LoVo (cell line): ENCODE measurements at regions not wholly inside any gene's neighbourhood (a gene's known extent, or its start where the extent isn't known, plus 50 kb on each side); places are given as distances from the start of the nearest gene placed in this dataset.
"Not testable (repeated sequence)": the region's sequence is repeated elsewhere in the genome, so short reads cannot be mapped to it uniquely, and the experiment has no call there.

ENCODE experiments used
- DNase-seq: peaks from one replicate; pipeline ENCODE4 v3.0.0-alpha.2; 2016; ENCODE audit warnings: low spot score

DNA sequence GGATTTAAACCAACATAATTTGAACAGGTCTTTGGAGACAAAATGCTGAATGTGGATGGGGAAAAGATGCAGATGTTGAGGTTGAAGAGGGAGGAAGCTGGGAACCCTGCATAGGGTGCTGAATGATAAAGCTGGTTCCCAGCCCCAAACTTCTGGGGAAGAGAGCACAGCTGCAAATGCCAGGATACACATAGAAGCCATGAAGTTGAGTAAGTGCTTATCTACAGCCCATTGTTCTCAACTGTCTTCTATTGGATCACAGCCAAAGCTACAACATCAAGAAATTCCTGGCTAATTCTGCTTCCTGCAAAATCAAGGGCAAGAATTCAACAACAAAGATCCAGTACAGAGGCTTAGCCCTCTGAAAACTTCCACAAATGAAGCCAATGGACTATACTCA, 779.8 kb downstream of the PRIM2 start:
- not testable (repeated sequence) for DNase-seq

DNA sequence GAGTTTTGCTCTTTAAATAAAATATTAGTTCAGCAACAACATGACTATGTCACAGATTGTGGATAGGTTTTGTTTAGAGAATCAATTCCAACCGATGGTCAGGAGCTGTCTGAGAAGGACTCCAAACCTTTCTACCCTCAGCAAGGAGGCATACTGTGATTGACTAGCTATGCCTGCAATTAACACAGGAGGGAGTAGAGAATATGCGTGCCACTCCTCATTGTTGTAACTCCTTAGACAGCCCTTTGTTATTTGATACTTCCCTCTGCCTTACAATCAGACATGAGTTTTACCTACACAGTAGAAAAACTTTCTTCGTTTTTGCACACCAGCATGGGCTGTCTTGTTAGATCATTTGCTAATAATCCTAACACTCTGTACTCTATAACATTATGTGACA, 796.5 kb downstream of the PRIM2 start:
- no peak for DNase-seq

DNA sequence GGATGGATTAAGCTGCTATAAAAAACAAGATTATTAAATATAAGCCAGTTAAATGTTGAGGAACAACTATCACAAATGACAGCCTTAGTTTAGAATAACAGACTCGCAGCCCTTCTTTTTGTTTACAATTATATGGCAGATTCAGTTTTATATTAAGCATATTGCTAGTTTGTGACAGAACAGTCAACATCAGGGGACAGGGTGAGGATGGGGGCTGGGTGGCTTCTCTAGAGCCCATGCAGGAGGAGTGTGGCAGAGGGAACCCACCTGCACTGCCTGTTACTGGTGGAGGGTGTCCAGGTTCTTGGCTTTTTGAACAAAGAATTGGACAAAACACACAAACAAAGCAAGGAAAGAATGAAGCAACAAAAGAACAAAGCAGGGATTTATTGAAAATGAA, 799.7 kb downstream of the PRIM2 start:
- not testable (repeated sequence) for DNase-seq

DNA sequence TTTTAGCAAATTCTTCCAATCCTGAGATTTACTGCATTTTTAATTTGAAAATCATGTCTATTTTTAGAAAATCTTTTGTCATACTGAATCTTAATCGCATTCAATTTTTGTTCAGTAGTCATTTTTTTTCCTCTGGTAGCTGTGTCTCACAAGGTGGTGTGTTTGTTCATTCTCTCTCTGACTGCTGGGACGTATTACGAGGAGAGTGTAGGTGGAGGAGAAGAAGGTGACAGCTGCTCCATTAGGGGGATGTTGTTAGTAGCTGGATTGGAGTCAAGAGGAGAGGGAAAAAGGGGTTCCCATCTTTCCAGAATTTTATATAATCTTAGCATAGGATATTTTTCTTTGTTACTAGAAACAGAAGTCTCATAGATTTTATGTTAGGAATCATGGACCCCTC, 804.2 kb downstream of the PRIM2 start:
- not testable (repeated sequence) for DNase-seq

DNA sequence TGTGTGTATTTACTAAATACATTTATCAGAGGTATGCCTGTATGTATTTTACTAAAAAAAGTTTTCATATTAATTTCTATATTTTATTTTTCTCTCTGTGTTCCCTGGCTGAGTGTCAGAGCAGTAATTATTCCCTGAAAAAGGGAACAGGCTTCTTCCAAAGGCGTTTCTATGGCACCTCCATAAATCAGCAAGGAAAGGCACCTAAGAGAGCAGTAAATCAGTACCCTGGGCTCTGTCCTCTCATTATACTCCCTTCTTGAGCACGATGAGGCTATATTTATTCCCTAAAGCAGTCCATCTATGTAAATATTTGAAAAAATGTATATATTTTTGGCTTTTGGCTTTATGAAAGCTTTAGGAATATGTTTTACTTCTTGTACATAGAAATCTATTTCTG, 806.3 kb downstream of the PRIM2 start:
- DNase-seq = not testable (repeated sequence)

DNA sequence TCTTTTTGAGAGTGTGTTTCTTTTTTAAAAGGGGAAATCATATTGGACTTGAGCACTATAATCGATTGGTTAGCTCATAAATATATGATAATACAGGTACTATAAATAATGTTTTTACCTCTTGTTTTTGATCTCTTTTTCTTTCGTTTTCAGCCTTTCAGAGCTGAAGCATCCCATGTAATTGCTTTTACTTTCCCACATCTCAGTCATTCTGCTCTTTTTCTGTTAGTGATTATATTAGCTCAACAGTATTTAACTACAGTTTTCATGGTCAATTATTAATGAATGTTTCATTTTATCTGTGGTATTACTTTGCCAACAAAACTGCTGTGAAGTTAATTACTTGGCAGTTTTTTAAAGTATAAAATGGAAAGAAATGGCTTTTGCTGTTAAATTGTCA, 811.1 kb downstream of the PRIM2 start:
- not testable (repeated sequence) for DNase-seq

DNA sequence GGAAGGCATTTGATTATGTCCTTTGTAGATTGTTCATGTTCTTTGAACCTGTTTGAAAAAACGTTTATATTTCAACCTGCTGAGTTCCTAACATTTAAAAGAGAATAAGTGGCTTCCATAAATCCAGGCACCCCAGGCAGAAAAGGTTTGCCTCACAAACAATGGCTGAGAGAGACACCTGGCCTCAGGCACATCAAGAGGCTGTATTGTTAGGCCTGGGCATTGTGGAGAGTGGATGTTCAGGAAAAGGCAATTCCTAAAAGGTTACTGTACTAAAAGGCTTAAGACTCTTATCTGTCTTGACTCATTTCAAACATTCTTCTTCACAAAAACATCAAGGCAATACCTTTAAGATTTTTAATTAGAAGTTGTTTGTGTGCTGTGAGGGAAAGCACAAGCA, 811.7 kb downstream of the PRIM2 start:
- not testable (repeated sequence) for DNase-seq

DNA sequence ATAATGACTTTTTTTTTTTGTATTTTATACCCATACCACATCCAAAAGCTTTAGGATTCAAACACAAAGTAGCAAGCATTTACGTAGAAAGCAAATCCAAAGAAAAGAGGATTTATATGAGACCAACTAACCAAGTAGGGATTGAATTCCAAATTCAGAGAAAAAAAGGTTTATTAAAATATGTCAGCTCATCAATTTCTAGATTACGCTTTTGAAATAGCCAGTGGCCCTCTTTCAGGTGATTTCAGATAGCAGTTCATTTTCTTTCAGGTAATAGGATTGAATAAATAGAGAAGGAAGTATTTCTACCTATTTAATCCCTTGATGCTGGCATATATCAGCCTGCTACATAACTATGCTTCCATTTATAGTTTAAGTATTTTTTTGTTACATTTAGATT, 822.3 kb downstream of the PRIM2 start:
- not testable (repeated sequence) for DNase-seq

DNA sequence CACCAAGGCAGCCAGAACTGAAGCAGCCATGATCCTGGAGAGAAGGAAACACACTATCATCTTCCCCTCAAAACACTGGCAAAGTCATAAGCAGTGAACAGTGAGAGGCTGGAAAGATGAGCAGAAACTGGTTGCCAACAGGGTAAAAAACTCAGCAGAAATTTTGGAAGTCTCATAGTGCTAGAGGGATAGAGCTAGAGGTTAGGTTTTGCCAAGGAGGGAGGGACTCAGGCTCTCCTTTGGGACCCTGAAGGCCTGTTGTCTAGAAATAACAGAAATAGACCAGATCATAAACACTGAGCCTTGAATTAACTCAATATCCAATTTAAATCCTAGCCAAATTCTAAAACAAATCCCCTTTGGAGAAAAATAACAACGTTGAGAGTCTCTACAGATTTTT, 853.6 kb downstream of the PRIM2 start:
- DNase-seq = not testable (repeated sequence)

DNA sequence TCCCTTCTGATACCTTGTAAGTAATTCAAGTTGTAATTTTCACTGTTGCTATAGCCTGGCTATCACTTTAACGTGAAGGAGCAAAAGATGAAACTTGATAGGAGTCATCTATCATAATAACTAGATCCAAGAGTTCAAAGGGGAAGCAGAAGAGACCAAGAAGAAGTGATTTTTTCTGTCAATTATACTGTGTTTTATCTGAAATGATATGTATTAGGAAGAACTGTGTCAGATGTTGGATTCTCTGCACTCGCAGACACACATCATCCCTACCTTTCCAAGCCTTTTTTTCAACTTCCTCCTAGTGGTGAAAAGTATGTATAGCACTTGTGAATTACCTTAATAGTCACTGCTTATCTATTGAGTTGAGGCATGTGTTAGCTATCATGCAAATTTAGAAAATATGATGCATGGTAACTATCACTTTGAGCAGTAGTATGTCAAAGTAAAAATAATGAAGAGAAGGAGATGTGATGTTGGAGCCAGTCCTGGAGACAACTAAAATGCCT, 864.2 kb downstream of the PRIM2 start:
- DNase-seq = not testable (repeated sequence)

DNA sequence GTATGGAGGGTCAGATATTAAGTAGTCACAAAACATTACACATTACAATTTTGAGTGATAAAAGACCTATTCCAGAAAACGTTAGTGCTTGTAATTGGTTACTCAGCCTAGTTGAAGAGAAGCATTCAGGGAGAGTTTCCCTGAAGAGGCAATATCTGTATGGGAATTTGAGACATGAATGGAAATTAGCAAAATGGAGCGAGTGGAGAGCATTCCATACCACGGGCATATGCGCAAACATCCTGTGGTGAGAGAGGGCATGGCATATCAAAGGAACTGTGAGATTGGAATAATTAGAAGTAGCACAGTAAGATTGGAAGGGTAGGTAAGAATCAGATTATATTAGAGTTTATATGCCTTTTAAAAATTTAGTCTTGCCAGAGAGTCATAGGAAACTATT, 867.9 kb downstream of the PRIM2 start:
- not testable (repeated sequence) for DNase-seq

DNA sequence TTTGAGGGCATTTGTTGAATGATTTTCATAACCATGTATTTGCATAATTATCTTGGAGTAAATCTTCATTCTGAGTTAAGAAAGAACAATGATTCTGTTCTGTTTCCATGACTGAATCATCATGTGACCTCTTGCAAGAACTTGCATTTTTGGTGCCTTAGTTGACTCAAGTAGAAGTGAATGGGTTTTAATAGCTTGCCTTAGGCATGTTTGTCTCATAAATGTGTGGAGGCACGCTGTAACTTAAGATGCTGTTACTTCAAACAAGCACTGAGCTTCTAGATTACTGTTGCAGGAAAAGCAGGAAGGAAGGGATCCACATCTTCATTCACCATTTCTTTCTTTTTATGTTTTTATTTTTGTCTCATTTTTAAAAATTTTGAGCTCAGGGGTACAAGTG, 875.8 kb downstream of the PRIM2 start:
- not testable (repeated sequence) for DNase-seq

DNA sequence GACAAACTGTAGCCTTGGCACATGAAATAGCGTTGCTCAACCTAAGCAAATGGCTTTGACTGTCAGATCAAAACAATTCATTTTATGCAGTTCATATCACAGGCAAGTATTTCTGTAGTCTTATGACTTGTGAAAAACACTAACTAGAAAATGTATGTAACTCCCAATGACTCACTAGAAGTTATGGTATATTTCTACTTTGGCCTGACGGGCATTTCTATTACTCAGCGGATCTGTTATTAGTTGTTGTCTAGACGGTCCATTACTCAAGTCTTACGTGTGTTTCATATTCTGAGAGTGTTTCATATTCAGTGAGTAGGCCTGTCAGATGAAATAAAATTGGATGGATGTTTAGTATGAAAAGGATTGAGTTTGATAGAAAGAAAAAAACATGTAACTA, 880.9 kb downstream of the PRIM2 start:
- DNase-seq = no peak

DNA sequence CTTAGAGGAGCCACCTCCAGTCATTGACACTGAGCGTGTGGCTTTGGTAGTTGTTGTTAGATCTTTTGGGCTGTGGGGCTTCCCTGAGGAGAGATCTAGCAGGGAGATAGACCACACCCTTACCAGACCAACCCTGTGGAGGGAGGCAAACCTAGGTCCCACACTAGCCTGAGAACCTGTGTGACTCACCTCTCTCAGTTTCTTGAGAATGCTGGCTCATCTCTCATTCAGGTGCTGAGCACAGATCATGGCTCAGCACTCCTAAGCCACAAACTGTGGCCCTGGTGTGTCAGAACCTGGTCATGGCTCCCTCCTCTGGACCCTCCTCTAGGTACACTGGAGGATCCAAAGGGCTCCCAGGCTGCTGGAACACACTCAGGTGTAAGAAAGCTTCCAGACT, 919.7 kb downstream of the PRIM2 start:
- DNase-seq = not testable (repeated sequence)

DNA sequence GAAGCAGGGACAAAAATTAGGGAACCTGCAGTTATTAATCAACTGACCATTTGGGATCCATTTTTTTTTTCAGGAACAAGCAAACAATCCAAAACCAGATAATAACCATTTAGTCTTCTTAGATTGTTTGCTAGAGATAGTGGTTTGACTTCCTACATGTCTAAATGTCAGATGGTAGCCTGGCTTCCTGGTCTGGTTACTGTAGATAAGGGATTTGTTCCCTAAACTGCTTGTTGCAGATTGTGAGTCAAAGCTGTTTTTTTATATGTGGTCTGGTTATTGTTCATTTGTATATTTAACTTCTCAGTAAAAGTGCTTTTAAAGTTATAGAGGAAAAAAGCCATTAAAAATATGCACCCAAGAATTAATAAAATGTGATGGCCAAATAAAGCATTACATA, 921.0 kb downstream of the PRIM2 start:
- DNase-seq = not testable (repeated sequence)

DNA sequence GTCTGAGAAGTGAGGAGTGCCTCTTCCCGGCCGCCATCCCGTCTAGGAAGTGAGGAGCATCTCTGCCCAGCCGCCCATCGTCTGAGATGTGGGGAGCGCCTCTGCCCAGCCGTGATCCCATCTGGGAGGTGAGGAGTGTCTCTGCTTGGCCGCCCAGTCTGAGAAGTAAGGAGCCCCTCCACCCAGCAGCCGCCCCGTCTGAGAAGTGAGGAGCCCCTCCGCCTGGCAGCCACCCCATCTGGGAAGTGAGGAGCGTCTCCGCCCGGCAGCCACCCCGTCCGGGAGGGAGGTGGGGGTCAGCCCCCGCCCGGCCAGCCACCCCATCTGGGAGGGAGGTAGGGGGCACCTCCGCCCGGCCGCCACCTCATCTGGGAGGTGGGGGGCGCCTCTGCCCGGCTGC, 940.2 kb downstream of the PRIM2 start:
- DNase-seq = not testable (repeated sequence)

DNA sequence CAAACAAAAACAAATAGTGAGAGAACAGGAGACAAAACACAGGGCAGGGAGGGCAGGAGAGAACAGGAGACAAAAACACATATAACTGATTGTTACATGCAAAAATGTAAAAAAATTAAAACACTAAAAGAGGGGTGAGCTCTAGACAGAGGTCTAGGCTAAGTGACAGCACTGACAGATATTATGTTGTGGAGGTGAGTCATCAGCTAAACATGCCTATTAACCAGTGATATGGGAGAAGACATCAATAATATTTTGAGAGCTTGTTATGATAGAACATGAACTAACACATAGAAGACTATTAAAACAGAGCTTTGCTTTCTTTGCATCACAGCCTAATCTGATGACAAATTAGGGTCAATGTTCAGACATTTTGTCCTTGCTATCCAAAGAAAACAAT, 972.7 kb downstream of the PRIM2 start:
- no peak for DNase-seq

DNA sequence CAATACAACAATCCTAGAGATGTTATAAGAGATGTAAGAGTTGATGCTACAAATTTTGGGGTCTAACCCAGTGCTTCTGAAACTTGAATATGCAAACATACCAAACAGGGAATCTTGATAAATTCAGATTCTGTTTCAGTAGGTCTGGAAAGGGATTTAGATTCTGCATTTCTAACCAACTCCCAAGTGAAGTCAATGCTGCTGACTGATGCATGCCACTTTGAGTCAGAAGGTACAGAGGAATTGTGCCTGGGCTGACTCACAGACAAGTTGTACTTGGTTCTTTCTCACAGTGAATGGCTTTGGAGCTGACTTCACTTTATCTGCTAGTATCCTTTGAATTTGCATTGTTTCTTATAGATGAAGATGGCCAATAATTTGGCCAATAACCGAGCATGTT, 973.9 kb downstream of the PRIM2 start:
- not testable (repeated sequence) for DNase-seq

DNA sequence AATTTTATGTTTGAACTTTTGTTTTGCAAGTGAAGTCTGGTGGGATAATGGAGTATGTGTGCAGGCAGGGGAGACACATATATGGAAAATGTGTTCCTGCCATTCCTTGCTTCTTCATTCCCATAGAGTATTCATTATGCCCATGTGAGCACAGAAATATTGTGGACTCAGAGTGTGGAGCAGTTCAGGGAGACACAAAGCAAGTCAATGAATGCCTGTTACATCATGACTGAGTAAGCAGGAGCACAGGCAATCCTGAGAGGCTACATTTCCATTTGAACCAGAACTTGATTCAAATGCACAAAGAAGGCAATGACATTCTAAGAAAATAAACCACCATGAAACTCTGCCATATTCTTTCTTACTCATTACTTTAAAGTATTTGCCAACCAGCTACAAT, 990.5 kb downstream of the PRIM2 start:
- not testable (repeated sequence) for DNase-seq

DNA sequence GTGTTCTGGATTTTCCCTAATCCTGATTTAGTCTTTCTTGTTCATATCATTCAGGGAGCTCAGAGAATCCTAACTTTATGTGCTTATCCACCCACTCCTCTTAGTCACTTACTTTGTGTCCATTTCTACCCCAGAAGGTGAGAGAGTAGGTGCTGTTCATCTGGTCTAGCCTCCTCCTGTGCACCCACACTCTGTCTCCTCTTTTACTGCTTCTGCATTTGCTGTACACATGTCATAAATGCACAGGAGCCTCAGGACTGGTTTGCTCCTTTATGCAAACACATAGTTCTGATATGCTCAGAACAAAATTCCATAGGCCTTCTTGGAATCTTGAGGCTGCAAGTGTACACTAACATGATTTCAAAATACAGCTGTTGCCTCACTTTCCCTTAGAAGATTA, 1014.7 kb downstream of the PRIM2 start:
- DNase-seq = not testable (repeated sequence)

DNA sequence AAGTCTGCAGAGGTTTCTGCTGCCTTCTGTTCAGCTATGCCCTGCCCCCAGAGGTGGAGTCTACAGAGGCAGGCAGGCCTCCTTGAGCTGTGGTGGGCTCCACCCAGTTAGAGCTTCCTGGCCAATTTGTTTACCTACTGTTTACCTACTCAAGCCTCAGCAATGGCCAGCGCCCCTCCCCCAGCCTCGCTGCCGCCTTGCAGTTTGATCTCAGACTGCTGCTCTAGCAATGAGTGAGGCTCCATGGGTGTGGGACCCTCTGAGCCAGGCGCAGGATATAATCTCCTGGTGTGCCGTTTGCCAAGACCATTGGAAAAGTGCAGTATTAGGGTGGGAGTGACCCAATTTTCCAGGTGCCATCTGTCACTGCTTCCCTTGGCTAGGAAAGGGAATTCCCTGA, 1024.9 kb downstream of the PRIM2 start:
- not testable (repeated sequence) for DNase-seq

DNA sequence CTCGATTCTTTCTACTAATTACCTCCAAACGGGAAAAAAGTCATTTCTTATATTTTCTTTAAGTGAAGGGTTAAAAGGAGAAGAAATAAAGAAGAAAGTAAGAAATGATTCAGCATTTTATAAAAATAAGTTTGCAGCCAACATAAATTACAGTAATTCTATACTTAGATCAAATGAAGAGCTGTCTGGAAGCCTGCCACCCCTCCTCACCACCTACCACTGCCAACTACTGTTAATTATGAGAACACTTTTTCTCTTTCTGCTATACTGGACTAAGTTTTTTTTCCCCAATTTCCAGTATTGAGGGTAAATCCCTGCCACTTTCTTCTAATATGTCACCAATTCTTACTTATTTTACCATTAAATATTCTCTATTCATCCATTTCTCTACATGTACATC, 1030.1 kb downstream of the PRIM2 start:
- not testable (repeated sequence) for DNase-seq

DNA sequence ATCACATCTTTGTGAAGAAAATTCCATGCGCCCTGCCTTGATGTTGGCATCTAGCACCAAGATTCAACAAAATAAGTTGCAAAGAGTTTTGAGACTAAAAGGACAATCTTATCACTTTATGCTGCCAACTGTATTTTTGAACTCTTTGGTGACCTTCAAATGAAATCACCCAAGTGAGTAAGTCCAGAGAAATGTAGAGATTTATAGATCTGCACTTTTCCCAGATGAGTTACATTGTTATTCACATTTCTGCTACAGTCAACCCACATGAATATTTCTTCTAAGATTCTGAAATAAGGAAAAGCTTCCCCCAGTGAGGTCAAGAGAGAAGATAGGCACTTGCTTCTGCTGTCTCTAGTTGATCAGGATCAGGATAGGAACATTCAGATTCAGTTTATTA, 1034.2 kb downstream of the PRIM2 start:
- not testable (repeated sequence) for DNase-seq

DNA sequence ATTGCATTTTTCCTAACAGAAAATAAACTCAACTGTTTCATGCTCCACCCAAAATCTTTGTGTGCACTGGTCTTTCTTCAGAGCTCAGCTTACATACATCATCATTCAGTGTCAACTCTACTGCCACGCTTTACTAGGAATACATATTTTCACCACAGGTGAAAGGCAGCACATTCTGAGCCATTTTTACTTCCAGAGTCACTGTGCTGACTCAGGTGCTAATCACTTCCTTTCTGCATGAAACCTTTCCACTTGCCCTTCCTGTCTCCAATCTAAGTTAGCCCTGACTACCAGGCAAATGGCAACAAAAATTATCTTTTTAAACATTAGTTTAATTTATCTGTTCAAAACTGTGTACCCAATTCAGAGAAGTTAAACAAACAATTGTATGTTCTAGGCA, 1041.0 kb downstream of the PRIM2 start:
- DNase-seq = not testable (repeated sequence)

DNA sequence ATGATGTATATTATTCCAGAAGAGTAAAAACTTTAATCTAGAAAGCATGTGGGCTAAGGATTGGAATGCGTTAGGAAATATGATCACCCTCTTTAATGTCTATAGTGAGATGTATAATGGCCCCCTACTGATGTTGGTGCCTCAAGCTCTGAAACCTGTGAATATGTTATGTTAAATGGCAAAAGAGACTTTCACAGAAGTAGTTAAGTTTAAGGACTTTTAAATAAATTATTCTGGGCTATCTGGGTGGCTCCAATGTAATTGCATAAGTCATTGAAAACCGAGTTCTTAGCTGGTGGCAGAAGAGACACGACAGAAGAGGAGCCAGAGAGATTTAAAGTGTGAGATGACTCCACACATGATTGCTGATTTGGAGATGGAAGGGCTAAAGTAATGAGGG, 1048.4 kb downstream of the PRIM2 start:
- not testable (repeated sequence) for DNase-seq
